GM19324 (cell line): ENCODE measurements at regions not wholly inside any gene's neighbourhood (a gene's known extent, or its start where the extent isn't known, plus 50 kb on each side); places are given as distances from the start of the nearest gene placed in this dataset.
"Not testable (repeated sequence)": the region's sequence is repeated elsewhere in the genome, so short reads cannot be mapped to it uniquely, and the experiment has no call there.

Source experiments
- ATAC-seq: cut with Tn5 transposase; IDR thresholded peaks from one replicate; pipeline ENCODE4 v1.9.1; 2021; ENCODE audit warnings: mild to moderate bottlenecking, moderate library complexity; ENCODE audit not compliant: unreplicated experiment, low FRiP score

DNA sequence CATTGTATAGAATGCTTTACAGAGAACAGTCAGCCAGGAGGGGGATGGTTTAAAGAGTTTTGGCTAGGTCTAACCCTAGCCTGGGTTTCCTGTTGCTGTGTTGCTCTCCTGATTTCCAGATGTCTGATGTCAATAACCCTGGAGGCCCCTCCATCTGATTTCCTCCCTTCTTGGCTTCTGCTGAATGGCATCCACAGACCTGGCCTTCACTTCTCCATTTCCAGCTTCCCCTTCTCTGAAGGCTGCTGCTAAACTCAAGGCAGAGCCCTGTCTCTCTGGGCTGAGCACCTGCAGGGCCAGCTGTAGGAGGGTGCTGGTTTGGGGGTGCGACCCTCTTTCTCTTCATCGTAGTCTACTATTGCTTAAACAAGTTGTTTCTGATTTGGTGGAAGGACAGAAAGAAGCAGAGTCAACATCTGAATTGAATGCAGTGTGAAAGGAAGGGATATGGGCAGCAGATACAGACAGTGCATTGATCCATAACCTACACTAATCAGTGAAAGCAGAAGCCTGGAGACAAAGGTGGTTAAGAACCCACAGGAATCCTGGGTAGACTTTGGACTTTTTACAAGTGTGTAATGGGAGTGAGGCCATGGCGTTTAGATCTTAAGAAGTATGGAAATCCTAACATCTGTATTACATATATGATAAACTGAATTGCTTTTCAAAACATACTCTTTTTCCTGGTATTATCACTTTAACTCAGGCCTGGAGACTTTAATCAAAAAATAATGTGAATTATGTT is 153.6 kb downstream of the HRH4 start:
- ATAC-seq, result no peak

DNA sequence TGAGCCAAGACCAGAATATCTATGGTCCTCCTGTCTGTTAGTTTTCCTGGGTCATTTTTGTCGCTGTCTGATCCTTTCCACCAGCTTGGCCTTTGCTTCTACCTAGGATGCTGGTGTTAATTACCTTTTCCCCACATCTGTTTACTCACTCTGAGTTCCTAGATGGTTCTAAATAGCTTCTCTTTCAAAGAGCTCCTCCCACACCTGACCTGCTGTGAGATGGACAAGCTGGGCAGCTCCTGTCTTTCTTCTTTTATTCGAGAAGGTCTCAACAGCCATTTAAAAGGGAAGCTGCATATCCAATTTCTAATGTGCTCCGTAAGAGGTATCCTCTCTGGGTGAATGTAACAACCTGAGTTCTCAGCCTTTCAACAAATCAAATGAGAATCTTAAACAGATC is 156.2 kb downstream of the HRH4 start:
- no peak for ATAC-seq

DNA sequence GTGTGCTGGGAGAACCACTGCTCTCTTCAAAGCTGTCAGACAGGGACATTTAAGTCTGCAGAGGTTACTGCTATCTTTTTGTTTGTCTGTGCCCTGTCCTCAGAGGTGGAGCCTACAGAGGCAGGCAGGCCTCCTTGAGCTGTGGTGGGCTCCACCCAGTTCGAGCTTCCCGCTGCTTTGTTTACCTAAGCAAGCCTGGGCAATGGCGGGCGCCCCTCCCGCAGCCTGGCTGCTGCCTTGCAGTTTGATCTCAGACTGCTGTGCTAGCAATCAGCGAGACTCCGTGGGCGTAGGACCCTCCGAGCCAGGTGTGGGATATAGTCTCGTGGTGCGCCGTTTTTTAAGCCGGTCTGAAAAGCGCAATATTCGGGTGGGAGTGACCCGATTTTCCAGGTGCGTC is 164.0 kb downstream of the HRH4 start:
- ATAC-seq, result not testable (repeated sequence)

DNA sequence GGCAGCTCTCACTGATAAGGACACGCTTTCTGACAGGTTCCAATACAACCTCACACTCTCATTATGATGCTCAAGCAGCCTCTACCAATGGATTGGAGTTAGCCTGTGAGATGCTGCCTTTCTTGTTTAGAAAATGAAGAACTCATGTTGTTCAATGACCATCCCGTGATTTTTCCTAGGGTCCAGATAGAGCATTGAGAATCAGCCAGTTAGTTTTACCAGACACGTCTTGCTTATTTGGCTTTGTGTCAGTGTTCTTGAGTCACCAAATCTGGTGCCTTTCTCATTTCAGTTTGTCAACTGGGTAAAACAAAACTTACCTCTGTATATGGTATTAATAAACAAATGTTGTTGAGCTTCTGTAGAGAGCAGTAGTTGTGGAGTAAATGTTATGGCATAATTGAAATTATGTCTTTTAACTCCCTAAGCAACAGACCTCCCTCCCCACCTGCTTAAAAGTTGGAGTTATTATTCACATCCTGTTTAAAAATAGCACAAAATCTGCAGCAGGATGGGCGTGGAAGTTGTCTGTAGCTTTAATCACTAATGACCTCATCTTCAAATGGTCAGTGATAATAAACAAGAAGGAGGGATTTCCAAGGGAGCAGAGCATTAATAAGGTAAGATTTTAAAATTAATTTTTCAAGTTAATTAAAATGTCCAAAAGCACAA is 167.3 kb downstream of the HRH4 start:
- no peak for ATAC-seq

DNA sequence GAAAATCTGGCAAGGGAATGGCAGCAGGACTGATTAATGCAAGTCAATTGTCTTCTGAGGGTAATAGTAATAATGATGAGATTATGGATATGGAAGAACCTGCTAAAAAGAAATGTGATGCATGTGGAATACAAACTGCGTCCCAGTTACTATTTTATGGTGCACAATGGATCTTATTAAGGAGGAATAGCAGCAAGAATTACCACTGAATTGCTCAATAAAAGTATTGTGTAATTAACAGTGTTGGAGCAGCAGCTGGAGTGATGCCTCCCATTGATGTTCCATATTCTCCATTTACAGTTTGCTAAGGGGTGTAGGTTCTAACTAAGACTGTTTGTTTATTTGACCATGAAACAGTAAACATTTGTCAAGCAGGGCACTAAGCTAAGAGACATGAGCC is 167.9 kb downstream of the HRH4 start:
- no peak for ATAC-seq

DNA sequence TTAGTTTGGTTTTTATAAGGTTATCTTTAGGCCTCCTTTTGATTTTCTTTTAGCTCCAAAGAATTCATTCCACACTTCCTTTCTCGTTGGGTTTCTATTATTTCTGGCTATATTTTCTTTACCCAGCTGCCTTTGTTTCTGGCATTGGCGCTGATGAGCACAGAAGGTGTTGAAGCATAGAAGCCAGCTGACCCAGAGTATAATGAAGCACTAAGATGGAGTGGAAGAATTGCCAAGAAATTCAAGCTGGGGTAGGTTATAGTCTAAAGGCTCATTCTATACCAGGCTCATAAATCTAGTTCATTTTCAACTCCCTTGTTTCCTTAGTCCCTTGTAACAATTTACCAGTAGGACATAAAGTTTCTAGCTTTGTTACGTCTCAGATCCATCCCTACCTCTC is 169.5 kb downstream of the HRH4 start:
- no peak for ATAC-seq

DNA sequence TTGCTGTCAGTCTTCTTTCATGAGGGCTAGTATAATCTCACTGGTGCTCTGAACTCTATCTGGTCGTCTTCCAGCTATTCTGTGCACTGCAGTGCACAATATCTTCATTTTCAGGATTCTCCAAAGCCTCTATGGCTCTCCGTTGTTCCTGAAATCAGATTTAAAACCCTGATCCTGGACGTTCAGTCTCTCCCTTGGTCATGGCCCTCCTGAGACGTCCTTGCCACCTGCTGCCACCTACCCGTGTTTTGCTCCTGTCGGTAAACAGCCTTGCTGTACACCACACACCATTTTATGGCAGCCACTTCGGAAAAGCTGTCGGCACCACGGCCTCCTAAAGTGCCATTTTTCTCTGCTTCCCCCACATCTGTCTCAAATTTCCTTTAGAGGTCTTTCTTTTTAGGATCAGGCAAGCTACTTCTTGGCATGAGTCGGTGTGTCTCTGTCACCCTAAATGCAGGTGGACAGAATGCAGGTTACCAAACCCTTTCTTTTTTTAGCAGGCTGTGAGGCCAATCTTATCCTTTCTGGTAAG is 170.0 kb downstream of the HRH4 start:
- no peak for ATAC-seq

DNA sequence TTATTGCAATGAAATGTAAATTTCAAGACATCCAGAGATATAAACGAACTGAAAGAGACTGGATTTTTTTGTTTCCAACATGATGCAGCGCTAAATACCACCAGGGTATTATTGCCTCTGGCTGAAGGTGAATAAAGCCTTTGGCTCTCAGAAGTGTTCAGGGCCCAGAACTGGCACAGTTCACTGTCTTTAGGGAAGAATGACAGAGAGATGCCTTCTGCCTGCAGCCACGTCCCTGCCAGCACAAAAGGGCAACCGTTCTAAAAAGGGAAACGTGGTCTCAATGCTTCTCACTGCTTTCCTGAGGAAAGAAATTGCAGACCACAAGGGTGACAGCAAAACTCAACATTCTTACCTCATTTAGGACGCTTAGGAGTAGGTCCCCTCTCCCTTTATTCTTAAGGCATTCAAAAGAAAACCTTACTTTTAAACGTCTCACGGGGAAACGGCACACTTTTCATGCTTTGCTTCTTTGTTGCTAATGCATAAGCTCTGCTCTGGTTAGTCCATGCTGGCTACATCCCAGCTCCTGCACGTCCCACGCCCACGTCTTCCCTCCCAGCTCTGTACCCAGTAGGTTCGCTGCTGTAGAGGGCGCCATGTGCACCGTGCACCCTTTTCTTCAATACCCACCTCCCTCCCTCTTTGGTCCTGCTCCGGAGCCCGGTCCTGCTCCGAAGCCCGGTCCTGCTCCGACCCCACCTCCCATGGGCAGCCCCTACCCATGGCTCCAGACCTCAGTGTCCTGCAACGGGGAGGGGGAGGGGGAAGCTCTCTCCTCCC is 171.0 kb downstream of the HRH4 start:
- ATAC-seq, result no peak

DNA sequence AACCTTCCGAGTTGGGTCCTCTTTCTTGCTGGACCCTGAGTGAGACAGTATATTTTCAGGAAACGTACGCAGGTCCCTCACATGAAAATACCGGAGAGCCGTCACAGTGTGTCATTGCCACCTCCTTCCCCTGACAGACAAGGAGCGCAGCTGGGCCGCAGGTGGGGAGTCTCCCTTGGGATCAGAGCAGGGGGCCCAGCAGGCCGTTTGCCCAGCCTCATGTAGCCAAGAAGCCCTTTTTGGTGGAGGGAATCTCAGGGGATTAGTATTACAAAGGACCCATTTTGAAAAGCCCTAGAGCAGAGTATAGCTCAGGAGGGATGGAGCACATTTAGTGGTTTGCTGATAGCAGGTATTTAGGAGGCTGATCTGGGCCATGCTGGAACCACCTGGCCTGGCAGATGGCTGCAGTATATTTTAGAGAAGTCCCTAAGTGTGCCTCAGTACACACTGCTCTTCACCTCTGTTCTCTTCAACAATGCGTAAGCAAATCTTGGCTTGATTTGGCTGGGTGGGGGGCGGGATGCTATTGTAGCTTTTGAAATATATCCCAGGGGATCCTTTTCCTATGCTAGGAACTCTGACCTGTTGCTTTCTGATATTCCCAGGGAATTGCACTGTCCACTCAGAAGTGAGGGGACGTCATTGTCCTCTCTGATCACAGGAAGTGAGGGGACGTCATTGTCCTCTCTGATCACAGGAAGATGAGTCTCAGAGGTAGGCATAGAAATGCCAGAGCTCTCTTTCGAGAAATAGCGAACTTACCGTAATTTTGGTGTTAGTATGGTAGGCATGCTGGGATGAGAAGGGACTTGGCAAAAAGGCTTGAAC is 171.9 kb downstream of the HRH4 start:
- ATAC-seq, result no peak

DNA sequence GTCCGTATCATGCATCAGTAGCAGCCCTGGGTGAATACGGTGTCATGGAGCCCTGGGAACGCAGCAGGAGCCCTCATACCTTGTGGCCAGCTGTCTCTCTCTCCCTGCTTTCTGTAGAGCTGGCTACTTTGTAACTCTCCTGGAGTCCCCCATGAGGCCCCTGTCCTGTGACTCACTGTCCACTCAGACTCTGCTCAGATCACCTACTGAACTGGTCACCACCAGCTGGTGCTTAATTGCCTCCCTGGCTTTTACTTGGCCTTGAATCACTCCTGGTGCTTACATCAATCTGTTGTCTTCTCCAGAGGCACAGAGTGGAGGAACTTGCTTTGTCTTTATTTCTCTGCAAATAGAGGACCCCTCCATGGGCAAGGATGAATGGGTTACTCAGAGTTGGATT is 172.7 kb downstream of the HRH4 start:
- ATAC-seq, result no peak

DNA sequence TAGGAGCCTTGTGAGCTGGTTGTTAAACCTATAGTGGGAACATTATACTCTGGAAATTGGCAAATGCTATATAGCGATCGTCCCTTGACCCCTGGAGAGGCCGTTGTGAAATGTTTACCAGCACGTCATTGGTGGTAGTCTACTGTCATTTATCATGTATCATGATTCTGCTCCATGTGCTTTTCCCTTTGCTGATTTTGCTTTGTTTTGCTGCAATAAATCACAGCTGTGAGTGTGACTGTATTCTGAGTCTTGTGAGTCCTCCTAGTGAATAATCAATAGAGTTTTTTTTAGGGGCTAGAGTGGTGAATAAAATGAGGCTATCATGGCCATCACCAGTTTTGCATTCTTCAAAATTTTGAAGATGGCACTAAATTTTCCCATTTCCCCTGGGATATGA is 189.1 kb downstream of the HRH4 start:
- ATAC-seq, result no peak

DNA sequence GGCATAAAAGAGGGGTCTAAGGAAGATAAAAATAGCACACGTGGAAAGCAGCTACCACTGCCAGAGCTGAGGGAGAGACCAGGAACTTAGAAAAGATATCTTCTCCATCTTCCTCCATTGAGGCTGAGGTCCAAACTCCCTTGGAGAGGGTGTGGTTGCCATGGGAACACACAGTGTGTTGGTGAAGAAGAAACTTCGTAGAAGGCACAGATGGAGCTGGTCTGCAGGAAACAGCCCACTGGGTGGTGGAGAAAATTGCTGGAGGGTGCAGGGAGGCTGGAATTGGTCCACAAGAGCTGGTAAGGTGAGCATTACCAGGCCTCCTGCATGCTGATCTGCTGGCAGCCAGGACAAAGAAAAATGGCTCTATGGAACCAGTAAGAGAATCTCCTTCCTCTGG is 191.0 kb downstream of the HRH4 start:
- ATAC-seq, result no peak

DNA sequence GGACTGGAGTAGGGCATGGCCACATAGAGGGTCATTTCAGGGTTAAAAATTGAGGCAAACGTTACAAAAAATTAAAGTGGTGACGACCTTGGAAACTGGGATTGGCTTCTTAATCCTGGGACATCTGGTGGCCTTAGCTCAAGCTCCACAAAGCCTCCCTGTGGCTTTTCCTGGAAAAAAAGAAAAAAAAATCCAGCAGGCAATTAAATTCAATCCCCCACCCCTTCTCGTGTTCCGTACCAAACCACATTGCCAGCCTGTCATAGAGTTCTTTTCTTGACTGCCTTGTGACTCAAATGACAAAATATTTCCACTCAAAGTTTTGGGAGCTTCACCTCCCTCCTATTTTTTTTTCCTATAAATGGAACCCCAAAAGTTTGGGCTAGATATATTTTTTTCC is 195.6 kb downstream of the HRH4 start:
- ATAC-seq, result no peak

DNA sequence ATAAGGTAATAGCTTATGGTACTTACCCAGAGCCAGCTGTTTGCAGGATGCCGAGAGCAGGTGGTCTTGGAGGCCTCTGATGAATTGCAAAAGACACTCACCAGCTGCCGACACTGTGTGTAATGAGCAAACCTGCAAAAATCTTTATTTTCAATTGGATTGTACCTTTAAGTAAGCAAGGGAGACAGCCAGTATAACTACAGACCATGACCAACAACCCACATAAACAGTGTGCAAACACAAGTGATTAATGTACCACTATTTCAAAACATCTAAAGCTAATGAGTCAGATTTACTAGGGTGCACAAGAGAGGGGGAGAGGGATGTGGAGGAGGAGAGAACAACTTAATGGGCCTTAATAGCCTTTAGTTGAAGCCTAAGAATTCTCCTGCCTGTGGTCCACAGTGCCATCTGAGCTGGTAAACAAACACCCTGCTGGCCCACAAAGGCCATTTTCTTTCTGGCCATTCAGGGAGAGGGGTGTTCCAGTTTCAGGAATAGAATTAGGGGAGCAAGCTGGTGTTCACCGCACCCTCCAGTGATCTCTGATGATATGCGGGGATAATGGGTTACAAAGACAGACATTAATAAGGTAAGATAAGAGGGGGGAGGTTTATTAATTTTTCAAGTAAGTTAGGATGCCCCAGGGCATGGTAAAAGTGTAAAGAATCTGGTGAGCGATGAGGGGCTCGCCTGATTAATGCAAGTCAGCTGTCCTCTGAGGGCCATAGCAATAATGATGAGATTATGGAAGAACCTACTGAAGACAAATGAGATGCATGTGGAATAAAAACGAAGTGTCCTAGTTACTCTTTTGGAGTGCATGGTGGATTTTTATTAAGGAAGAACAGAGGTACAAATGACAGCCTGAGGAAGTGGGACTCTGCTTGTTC is 196.4 kb downstream of the HRH4 start:
- no peak for ATAC-seq

DNA sequence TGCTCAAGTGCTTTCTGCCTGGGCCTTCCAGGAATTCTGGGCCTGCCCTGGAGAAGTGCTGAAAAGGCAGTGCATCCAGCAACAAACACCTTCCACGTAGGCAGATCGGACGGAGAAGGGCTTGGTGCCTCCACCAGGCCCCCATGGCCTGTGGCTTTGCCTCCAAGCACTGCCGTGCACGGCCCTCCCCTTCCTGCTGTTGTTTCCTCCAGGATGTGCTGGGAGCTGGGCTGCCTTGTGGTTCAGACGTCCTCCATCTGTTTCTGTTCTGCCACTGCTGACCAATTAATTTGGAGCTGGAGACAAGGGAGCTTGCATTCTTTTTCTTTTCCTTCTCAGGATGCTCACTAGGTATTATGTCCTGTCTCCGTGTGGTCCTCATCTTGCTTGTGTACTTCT is 197.0 kb downstream of the HRH4 start:
- ATAC-seq, result no peak

DNA sequence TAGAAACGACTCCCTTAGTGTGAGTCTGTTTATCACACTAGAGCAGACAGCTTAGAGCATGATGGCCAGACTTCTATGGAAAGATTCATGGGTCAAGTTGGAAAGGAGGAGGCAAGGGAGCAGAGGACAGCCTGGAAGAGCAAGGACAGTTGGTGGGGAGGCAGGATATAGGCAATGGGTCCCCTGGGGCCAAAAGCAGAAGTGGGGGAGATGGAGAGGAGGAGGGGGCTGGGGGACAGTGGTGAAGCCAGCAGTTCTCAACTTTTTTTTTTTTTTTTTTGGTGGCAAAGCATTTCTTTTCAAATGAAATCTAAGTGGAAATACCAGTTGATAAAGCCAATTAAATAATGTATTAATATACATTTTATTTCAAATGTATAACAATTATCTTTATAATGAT is 197.9 kb downstream of the HRH4 start:
- no peak for ATAC-seq

DNA sequence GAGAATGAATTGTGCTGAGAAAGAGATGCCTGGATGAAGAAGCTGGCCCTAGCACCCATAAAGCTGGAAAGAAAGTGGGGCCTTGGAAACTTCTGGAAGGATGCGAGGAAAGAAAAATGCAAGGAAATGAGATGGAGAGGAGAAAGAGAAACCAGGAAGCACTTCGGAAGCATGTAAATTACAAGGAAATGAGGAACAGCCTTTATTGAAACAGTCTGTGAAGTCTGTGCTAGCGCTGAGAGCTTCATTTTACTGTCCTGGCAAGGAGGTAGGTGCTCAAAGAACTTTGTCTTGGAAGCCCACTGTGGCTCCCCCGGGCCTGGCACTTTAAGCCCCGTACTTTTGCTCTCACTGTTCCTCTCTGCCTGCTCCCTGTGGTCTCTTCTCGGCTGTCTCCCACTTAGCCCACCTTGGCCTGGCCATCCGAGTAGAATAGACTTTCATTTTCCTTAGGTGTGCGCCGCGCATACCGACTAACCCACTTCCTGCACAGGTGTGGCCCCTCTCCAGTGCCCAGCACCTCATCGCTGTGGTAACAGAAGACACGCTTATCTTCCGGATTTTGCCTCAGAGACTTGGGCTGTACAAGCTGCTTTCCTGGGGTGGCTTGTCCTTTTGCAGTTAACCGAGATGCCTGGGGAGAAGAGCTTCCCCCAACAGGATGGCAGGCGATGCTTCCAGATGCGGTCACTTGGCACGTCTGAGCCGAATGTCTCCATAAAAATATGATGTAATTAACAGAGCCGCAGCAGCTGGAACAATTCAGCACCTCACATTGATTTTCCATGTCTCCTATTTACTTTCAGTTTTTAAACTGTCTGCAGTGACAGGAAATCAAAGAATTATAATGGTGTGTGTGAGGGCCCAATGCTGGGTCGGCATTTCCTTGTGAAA is 199.6 kb downstream of the HRH4 start:
- ATAC-seq, result peak; percentile 76

DNA sequence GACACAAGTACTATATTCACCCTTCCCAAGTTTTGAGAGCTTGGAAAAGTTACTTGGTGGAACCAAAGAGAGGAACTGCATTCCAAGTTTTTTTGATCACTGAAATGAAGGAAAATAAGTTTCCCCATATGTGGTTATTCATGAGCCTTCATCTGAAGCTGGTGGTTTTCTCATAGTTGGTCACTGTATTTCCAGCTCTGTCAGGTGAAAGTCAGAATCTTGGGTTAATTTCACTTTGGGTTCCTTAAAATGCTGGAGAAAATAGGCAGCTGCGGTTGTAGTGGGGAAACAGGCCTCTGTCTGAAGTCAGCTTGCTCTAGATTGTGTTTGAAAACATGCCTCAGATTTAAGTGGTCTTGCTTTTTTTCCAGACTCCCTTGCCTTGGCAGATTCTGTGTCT is 200.5 kb downstream of the HRH4 start:
- ATAC-seq, result no peak

DNA sequence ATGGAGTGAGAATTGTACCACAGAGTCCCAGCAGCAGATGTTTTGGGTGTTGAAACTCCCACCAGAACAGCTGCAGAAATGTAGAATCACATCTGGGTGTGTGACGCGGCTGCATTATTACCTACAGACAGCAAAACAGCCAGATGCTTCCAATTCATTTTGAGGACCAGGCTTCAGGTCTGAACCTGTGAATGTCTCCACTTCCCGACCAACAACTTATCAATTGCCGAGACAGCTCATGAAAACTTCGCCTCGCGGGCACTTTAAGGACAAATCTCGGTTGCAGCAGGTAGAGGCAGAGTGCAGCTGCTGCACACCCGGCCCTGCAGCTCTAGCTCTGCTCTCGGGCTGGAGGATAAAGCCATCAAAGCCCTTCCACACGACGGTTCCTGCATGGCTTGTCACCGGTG is 202.0 kb downstream of the HRH4 start:
- ATAC-seq, result no peak
